ENCODE measurements at regions not wholly inside any gene's neighbourhood (a gene's known extent, or its start where the extent isn't known, plus 50 kb on each side); places are given as distances from the start of the nearest gene placed in this dataset.

- no peak for TF ChIP-seq CTCF (IDR thresholded peaks at IDR 0.05)
- DNase-seq (ENCODE audit: low spot score): no peak
- no peak overlapping the region for H3K27ac ChIP-seq
- no peak overlapping the region for H3K4me3 ChIP-seq
Observed at GRCh38 chr22:34878171-34878570, 187.8 kb upstream of the ISX start.

- no peak overlapping the region for H3K4me3 ChIP-seq
- TF ChIP-seq CTCF (IDR thresholded peaks at IDR 0.05): no peak
- DNase-seq (ENCODE audit: low spot score): no peak
- no peak overlapping the region for H3K27ac ChIP-seq
Observed at GRCh38 chr22:34879001-34879400, 187.0 kb upstream of the ISX start.

- Histone ChIP-seq H3K4me3 (no peak overlapping the region), H3K27ac (no peak overlapping the region)
- TF ChIP-seq CTCF (IDR thresholded peaks at IDR 0.05): no peak
- DNase-seq (ENCODE audit: low spot score): no peak
Observed at GRCh38 chr22:34880662-34881061, 185.3 kb upstream of the ISX start.

- DNase-seq (ENCODE audit: low spot score): no peak
- TF ChIP-seq CTCF (IDR thresholded peaks at IDR 0.05): no peak
Observed at GRCh38 chr22:34881453-34881852, 184.5 kb upstream of the ISX start.

GRCh38 chr22:34885852-34886251 is 180.1 kb upstream of the ISX start:
- H3K27ac ChIP-seq: no peak overlapping the region
- TF ChIP-seq CTCF (IDR thresholded peaks at IDR 0.05): no peak
- DNase-seq (ENCODE audit: low spot score): no peak

More at GRCh38 chr22:34881453-34881852, 184.5 kb upstream of the ISX start:
- Histone ChIP-seq H3K4me3 (no peak overlapping the region), H3K27ac (no peak overlapping the region)

GRCh38 chr22:34886391-34886790 is 179.6 kb upstream of the ISX start:
- Histone ChIP-seq H3K27ac (no peak overlapping the region), H3K4me3 (no peak overlapping the region)
- TF ChIP-seq CTCF (IDR thresholded peaks at IDR 0.05): no peak
- no peak for DNase-seq (ENCODE audit: low spot score)

More at GRCh38 chr22:34885852-34886251, 180.1 kb upstream of the ISX start:
- H3K4me3 ChIP-seq: no peak overlapping the region

GRCh38 chr22:34886812-34887211 is 179.1 kb upstream of the ISX start:
- TF ChIP-seq CTCF (IDR thresholded peaks at IDR 0.05): no peak

More at GRCh38 chr22:34886812-34887211, 179.1 kb upstream of the ISX start:
- no peak overlapping the region for H3K4me3 ChIP-seq
- H3K27ac ChIP-seq: no peak overlapping the region
- DNase-seq (ENCODE audit: low spot score): no peak
